ENCODE measurements at regions not wholly inside any gene's neighbourhood (a gene's known extent, or its start where the extent isn't known, plus 50 kb on each side); places are given as distances from the start of the nearest gene placed in this dataset.

- Histone ChIP-seq H3K27ac (replicated peaks) (no peak overlapping the region), H3K27me3 (ENCODE audit: insufficient read depth, poor library complexity, severe bottlenecking) (no peaks in the 10 kb centered on the region), H3K4me3 (replicated peaks; ENCODE audit: insufficient read depth, low read length) (no peak overlapping the region)
- no peak for TF ChIP-seq POLR2AphosphoS5 (IDR thresholded peaks at IDR 0.05; ENCODE audit: low read depth)
- TF ChIP-seq SPI1 (IDR thresholded peaks at IDR 0.05; ENCODE audit: borderline replicate concordance, low read depth): no peak
- TF ChIP-seq CTCF (IDR thresholded peaks at IDR 0.05; ENCODE audit: insufficient read depth, low read length): no peak
- no peak for TF ChIP-seq GABPA (IDR thresholded peaks at IDR 0.05; ENCODE audit: low read depth)
- TF ChIP-seq REST (IDR thresholded peaks at IDR 0.05; ENCODE audit: insufficient replicate concordance, low read depth): no peak
- no peak for DNase-seq (ENCODE audit: low read depth in 1 of 2, low spot score in 1 of 2)
These were observed 331.5 kb downstream of the SAMD5 start for GRCh38 chr6:147839708-147840610.

GRCh38 chr6:147841547-147842148 is 333.2 kb downstream of the SAMD5 start:
- H3K4me3 ChIP-seq (replicated peaks; ENCODE audit: insufficient read depth, low read length): no peak overlapping the region
- H3K27ac ChIP-seq (replicated peaks): no peak overlapping the region
- H3K27me3 ChIP-seq (ENCODE audit: insufficient read depth, poor library complexity, severe bottlenecking): no peaks in the 10 kb centered on the region
- no peak for DNase-seq (ENCODE audit: low read depth in 1 of 2, low spot score in 1 of 2)
- TF ChIP-seq CTCF (IDR thresholded peaks at IDR 0.05; ENCODE audit: insufficient read depth, low read length) (no peak), POLR2AphosphoS5 (IDR thresholded peaks at IDR 0.05; ENCODE audit: low read depth) (no peak), SPI1 (IDR thresholded peaks at IDR 0.05; ENCODE audit: borderline replicate concordance, low read depth) (no peak), REST (IDR thresholded peaks at IDR 0.05; ENCODE audit: insufficient replicate concordance, low read depth) (no peak), GABPA (IDR thresholded peaks at IDR 0.05; ENCODE audit: low read depth) (no peak)

- no peak for TF ChIP-seq POLR2AphosphoS5 (IDR thresholded peaks at IDR 0.05; ENCODE audit: low read depth)
- Histone ChIP-seq H3K4me3 (replicated peaks; ENCODE audit: insufficient read depth, low read length) (no peak overlapping the region), H3K27me3 (ENCODE audit: insufficient read depth, poor library complexity, severe bottlenecking) (no peaks in the 10 kb centered on the region), H3K27ac (replicated peaks) (no peak overlapping the region)
- DNase-seq (ENCODE audit: low read depth in 1 of 2, low spot score in 1 of 2): no peak
These were observed 341.2 kb downstream of the SAMD5 start for GRCh38 chr6:147849401-147850330.

GRCh38 chr6:147852772-147853171 is 344.3 kb downstream of the SAMD5 start:
- Histone ChIP-seq H3K27ac (replicated peaks) (no peak overlapping the region), H3K4me3 (replicated peaks; ENCODE audit: insufficient read depth, low read length) (no peak overlapping the region), H3K27me3 (ENCODE audit: insufficient read depth, poor library complexity, severe bottlenecking) (no peaks in the 10 kb centered on the region)
- no peak for TF ChIP-seq GABPA (IDR thresholded peaks at IDR 0.05; ENCODE audit: low read depth)
- no peak for DNase-seq (ENCODE audit: low read depth in 1 of 2, low spot score in 1 of 2)

Measured in HL-60 (cell line).